ENCODE measurements at regions not wholly inside any gene's neighbourhood (a gene's known extent, or its start where the extent isn't known, plus 50 kb on each side); places are given as distances from the start of the nearest gene placed in this dataset.

DNA sequence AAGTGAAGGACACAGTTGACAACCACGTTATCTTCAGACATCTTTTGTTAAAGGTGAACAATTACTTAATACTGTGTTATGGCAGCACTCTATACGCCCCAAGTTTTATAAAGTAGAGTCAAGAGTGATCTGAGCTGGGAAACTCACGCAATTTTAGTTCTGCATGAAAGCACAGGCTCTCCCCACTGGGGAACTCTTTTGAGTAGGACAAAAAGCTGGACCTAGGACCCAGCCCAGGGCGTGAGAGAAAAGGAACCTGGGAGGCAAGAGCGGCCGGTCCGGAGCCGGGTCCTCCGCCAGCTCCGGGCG is 152.6 kb upstream of the SLC4A4 start:
- Histone ChIP-seq H3K4me3 (ENCODE audit: low read depth, low read length) (peak overlapping the region; percentile 88), H3K36me3 (ENCODE audit: control insufficient read depth, insufficient read depth, low read length) (no peaks in the 10 kb centered on the region), H3K27me3 (ENCODE audit: control insufficient read depth, insufficient read depth, low read length) (no peaks in the 10 kb centered on the region)
- POLR2A ChIA-PET = no interaction called here
- TF ChIP-seq, protein P1, sequence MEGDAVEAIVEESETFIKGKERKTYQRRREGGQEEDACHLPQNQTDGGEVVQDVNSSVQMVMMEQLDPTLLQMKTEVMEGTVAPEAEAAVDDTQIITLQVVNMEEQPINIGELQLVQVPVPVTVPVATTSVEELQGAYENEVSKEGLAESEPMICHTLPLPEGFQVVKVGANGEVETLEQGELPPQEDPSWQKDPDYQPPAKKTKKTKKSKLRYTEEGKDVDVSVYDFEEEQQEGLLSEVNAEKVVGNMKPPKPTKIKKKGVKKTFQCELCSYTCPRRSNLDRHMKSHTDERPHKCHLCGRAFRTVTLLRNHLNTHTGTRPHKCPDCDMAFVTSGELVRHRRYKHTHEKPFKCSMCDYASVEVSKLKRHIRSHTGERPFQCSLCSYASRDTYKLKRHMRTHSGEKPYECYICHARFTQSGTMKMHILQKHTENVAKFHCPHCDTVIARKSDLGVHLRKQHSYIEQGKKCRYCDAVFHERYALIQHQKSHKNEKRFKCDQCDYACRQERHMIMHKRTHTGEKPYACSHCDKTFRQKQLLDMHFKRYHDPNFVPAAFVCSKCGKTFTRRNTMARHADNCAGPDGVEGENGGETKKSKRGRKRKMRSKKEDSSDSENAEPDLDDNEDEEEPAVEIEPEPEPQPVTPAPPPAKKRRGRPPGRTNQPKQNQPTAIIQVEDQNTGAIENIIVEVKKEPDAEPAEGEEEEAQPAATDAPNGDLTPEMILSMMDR (IDR thresholded peaks at IDR 0.05; ENCODE audit: insufficient read depth, low read depth, low read length) = no peak
- CTCF ChIA-PET = interaction anchor here (0.6 to 2.3 kb wide), 5 partner anchors 13 to 367 kb away, joined by 3 to 10 read pairs (median 3); no protein-coding TSS in a partner anchor
- no peak for DNase-seq (ENCODE audit: low read depth)

- Histone ChIP-seq H3K27me3 (ENCODE audit: control insufficient read depth, insufficient read depth, low read length) (no peaks in the 10 kb centered on the region), H3K36me3 (ENCODE audit: control insufficient read depth, insufficient read depth, low read length) (no peaks in the 10 kb centered on the region), H3K4me3 (ENCODE audit: low read depth, low read length) (peak overlapping the region; percentile 88)
- TF ChIP-seq, protein P1 (IDR thresholded peaks at IDR 0.05; ENCODE audit: insufficient read depth, low read depth, low read length) = no peak
- ChIA-PET POLR2A (interaction anchor here (0.7 kb wide), 1 partner anchor 1172 kb away, joined by 3 read pairs; no protein-coding TSS in a partner anchor), CTCF (interaction anchor here (0.7 to 1.8 kb wide), 5 partner anchors 13 to 523 kb away, joined by 3 to 4 read pairs (median 3); no protein-coding TSS in a partner anchor)
- no peak for DNase-seq (ENCODE audit: low read depth)
Observed at GRCh38 chr4:71186566-71187403, 152.0 kb upstream of the SLC4A4 start.

DNA sequence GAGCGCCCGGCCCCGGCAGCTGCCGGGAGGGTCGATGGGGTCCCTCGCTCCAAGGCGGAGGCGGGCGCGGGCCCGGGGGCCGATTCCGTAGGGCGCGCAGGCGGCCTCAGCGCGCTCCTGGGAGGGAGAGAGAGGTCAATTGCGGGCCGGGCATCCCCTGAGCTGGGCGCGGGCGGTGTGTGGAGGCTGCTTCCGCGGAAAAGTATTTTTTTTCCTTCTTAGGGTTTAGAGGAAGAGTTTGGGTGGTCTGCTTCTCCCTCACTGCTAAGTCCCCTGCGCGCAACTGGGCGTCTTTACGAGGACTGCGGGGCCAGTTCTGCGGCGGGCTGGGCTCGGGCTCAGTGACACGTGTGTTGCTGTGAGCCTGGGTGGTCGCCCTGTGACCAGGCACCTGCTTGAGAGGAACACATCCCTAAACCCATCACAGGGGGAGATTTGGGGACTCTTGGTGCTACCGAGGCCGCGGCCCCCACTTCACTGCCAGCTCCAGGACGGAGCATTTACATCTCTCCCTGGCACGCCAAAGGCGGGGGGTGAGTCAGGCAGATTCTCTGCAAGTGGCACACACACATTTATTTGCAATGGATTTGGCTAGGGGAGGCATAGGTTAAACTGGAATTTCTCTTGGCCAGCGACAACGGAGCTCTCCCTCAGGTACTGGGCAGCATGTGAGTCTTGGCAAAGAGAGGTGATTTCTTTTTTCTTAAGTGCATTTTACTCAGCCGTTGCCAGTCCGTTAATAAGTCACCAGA is 151.2 kb upstream of the SLC4A4 start:
- ChIA-PET CTCF (interaction anchor here (0.7 to 1.2 kb wide), 3 partner anchors 366 to 522 kb away, joined by 3 read pairs; no protein-coding TSS in a partner anchor), POLR2A (no interaction called here)
- Histone ChIP-seq H3K4me3 (ENCODE audit: low read depth, low read length) (peak overlapping the region; percentile 88), H3K36me3 (ENCODE audit: control insufficient read depth, insufficient read depth, low read length) (no peaks in the 10 kb centered on the region), H3K27me3 (ENCODE audit: control insufficient read depth, insufficient read depth, low read length) (no peaks in the 10 kb centered on the region)
- no peak for DNase-seq (ENCODE audit: low read depth)
- TF ChIP-seq, protein P1 (IDR thresholded peaks at IDR 0.05; ENCODE audit: insufficient read depth, low read depth, low read length) = no peak

- Histone ChIP-seq H3K36me3 (ENCODE audit: control insufficient read depth, insufficient read depth, low read length) (no peaks in the 10 kb centered on the region), H3K4me3 (ENCODE audit: low read depth, low read length) (peak overlapping the region; percentile 88), H3K27me3 (ENCODE audit: control insufficient read depth, insufficient read depth, low read length) (no peaks in the 10 kb centered on the region)
- no peak for DNase-seq (ENCODE audit: low read depth)
- TF ChIP-seq, protein P1 (IDR thresholded peaks at IDR 0.05; ENCODE audit: insufficient read depth, low read depth, low read length) = no peak
- ChIA-PET CTCF (interaction anchor here (1.2 kb wide), 2 partner anchors 365 to 419 kb away, joined by 3 read pairs; no protein-coding TSS in a partner anchor), POLR2A (no interaction called here)
Observed at GRCh38 chr4:71188156-71188640, 150.6 kb upstream of the SLC4A4 start.

GRCh38 chr4:71188951-71189350 is 149.9 kb upstream of the SLC4A4 start:
- TF ChIP-seq, protein P1 (IDR thresholded peaks at IDR 0.05; ENCODE audit: insufficient read depth, low read depth, low read length) = no peak
- Histone ChIP-seq H3K4me3 (ENCODE audit: low read depth, low read length) (no peak overlapping the region), H3K36me3 (ENCODE audit: control insufficient read depth, insufficient read depth, low read length) (no peaks in the 10 kb centered on the region), H3K27me3 (ENCODE audit: control insufficient read depth, insufficient read depth, low read length) (no peaks in the 10 kb centered on the region)
- ChIA-PET POLR2A (interaction anchor here (0.6 kb wide), 1 partner anchor 100 kb away, joined by 3 read pairs; no protein-coding TSS in a partner anchor), CTCF (no interaction called here)
- no peak for DNase-seq (ENCODE audit: low read depth)

Data from BJ (cell line).